ENCODE measurements at regions not wholly inside any gene's neighbourhood (a gene's known extent, or its start where the extent isn't known, plus 50 kb on each side); places are given as distances from the start of the nearest gene placed in this dataset.

DNA sequence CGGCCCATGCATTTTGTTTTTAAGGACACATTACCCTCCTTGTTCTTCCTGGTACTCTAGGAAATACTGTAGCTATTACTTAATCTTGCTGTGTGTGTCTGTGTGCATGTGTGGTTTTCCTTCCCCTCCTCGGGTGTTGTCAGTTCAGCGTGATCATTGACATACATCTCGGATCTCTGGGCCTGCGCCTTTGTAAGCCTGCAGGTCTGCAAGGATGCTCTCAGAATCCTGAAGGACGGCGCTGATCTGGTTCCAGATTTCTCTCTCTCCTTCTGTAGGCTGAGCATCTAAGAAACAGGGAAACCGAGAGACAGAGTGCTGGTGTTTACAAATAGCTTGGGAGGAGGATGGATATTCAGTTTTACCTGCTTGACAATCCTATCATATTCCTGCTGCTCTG lies 100.2 kb downstream of the CYRIA start:
- H3K9me3 Mint-ChIP-seq = no peaks in the 10 kb centered on the region
- H3K4me1 Mint-ChIP-seq = peaks cover 7% of the 10 kb centered on the region
- H3K27me3 Mint-ChIP-seq (ENCODE audit: low read depth) = no peaks in the 10 kb centered on the region
- no peak overlapping the region for H3K4me3 Mint-ChIP-seq
- peaks cover 12% of the 10 kb centered on the region for H3K36me3 Mint-ChIP-seq (ENCODE audit: low read depth)
- no peak for TF ChIP-seq CTCF (conservative IDR thresholded peaks at IDR 0.05)
- no peak overlapping the region for H3K27ac Mint-ChIP-seq (ENCODE audit: unreplicated experiment)
- DNase-seq (ENCODE audit: low read depth, low spot score) = no peak

- H3K27me3 Mint-ChIP-seq (ENCODE audit: low read depth) = no peaks in the 10 kb centered on the region
- H3K4me1 Mint-ChIP-seq = peaks cover 7% of the 10 kb centered on the region
- no peaks in the 10 kb centered on the region for H3K9me3 Mint-ChIP-seq
- no peak for DNase-seq (ENCODE audit: low read depth, low spot score)
- H3K36me3 Mint-ChIP-seq (ENCODE audit: low read depth) = peaks cover 18% of the 10 kb centered on the region
- TF ChIP-seq CTCF (conservative IDR thresholded peaks at IDR 0.05) = no peak
- H3K27ac Mint-ChIP-seq (ENCODE audit: unreplicated experiment) = no peak overlapping the region
- H3K4me3 Mint-ChIP-seq = no peak overlapping the region
These were observed 104.0 kb downstream of the CYRIA start for GRCh38 chr2:16561676-16562075.

DNA sequence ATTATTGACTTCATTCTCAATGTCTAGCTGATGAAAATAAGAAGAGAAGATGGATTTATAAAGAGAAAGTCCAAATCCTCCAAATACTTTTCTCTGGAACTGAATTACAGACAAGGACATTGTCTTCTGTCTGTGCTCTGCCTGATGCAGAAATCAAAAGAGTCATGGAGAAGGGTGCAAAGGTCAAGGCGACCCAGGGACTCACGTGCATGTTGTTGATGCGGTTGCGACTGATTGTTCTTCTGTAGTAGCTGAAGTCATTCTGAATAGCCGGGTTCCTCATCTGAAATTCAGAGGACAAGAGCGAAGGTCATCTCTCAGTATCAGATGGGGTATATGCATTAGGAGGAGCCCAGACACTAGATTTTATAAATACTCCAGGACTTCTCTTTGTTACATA lies 104.4 kb downstream of the CYRIA start:
- Mint-ChIP-seq H3K27ac (ENCODE audit: unreplicated experiment) (no peak overlapping the region), H3K27me3 (ENCODE audit: low read depth) (no peaks in the 10 kb centered on the region), H3K36me3 (ENCODE audit: low read depth) (peaks cover 21% of the 10 kb centered on the region), H3K9me3 (no peaks in the 10 kb centered on the region), H3K4me1 (peaks cover 7% of the 10 kb centered on the region), H3K4me3 (no peak overlapping the region)
- TF ChIP-seq CTCF (conservative IDR thresholded peaks at IDR 0.05) = no peak
- no peak for DNase-seq (ENCODE audit: low read depth, low spot score)

- DNase-seq (ENCODE audit: low read depth, low spot score) = no peak
- no peak for TF ChIP-seq CTCF (conservative IDR thresholded peaks at IDR 0.05)
- Mint-ChIP-seq H3K27me3 (ENCODE audit: low read depth) (no peaks in the 10 kb centered on the region), H3K36me3 (ENCODE audit: low read depth) (peaks cover 21% of the 10 kb centered on the region), H3K27ac (ENCODE audit: unreplicated experiment) (no peak overlapping the region), H3K9me3 (no peaks in the 10 kb centered on the region), H3K4me3 (no peak overlapping the region), H3K4me1 (peaks cover 7% of the 10 kb centered on the region)
These were observed 106.2 kb downstream of the CYRIA start for GRCh38 chr2:16559278-16560067.

DNA sequence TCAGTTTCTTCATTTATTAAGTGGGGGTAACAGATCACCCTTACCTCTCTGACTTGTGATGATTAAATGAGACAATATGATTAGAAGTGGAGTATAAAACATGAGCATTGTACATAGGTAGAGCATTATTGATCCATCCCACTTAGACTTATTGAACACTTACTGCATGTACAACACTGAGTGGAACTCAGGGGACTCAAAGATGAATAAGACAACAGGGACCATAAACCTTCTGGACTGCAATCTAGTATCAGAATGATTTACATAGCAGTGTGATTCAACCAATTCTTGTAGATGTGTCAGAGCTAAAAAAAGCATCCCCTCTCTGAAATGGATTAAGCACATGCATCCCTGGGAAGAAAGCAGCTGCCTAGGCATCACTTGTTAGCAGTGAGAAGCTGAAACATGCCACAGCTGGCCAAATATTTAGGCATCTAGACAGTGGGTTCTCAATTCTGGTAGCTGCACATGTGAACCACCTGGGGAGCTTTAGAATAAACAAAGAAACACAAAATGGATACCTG lies 111.5 kb downstream of the CYRIA start:
- Mint-ChIP-seq H3K9me3 (no peaks in the 10 kb centered on the region), H3K27ac (ENCODE audit: unreplicated experiment) (no peak overlapping the region), H3K4me1 (no peaks in the 10 kb centered on the region), H3K4me3 (no peak overlapping the region), H3K36me3 (ENCODE audit: low read depth) (peaks cover 9% of the 10 kb centered on the region), H3K27me3 (ENCODE audit: low read depth) (no peaks in the 10 kb centered on the region)
- no peak for TF ChIP-seq CTCF (conservative IDR thresholded peaks at IDR 0.05)
- no peak for DNase-seq (ENCODE audit: low read depth, low spot score)

Data from neural crest cell (in vitro differentiated cells).